ENCODE measurements at regions not wholly inside any gene's neighbourhood (a gene's known extent, or its start where the extent isn't known, plus 50 kb on each side); places are given as distances from the start of the nearest gene placed in this dataset.

- no peak overlapping the region for H3K4me3 ChIP-seq (ENCODE audit: low read length)
- no peaks in the 10 kb centered on the region for H3K27me3 ChIP-seq (ENCODE audit: control insufficient read depth in 1 of 2, insufficient read depth in 2 of 2, low read length in 2 of 2)
- no peaks in the 10 kb centered on the region for H3K36me3 ChIP-seq (ENCODE audit: insufficient read depth, low read length)
- Mint-ChIP-seq H3K27ac (no peak overlapping the region), H3K4me3 (no peak overlapping the region), H3K36me3 (ENCODE audit: low read depth) (no peaks in the 10 kb centered on the region), H3K27me3 (peaks cover 17% of the 10 kb centered on the region), H3K4me1 (ENCODE audit: low read depth) (no peaks in the 10 kb centered on the region), H3K9me3 (no peaks in the 10 kb centered on the region)
- no peaks in the 10 kb centered on the region for H3K9me3 ChIP-seq (ENCODE audit: control insufficient read depth in 1 of 2, insufficient read depth in 1 of 2, low read length in 2 of 2)
- POLR2A ChIA-PET = no interaction called here
- intact Hi-C loops (cut with DNase I, micrococcal nuclease) = no loop called here
- H3K4me1 ChIP-seq (ENCODE audit: insufficient read depth, low read length) = no peaks in the 10 kb centered on the region
- TF ChIP-seq, protein P1, sequence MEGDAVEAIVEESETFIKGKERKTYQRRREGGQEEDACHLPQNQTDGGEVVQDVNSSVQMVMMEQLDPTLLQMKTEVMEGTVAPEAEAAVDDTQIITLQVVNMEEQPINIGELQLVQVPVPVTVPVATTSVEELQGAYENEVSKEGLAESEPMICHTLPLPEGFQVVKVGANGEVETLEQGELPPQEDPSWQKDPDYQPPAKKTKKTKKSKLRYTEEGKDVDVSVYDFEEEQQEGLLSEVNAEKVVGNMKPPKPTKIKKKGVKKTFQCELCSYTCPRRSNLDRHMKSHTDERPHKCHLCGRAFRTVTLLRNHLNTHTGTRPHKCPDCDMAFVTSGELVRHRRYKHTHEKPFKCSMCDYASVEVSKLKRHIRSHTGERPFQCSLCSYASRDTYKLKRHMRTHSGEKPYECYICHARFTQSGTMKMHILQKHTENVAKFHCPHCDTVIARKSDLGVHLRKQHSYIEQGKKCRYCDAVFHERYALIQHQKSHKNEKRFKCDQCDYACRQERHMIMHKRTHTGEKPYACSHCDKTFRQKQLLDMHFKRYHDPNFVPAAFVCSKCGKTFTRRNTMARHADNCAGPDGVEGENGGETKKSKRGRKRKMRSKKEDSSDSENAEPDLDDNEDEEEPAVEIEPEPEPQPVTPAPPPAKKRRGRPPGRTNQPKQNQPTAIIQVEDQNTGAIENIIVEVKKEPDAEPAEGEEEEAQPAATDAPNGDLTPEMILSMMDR (IDR thresholded peaks at IDR 0.05) = no peak
- ATAC-seq (ENCODE audit: poor library complexity) (no peak), DNase-seq (no peak)
- no peak overlapping the region for H3K27ac ChIP-seq (ENCODE audit: low read depth in 1 of 2, low read length in 2 of 2)
- CTCF ChIA-PET = no interaction called here
Measured at GRCh38 chr11:15326520-15326919, 211.8 kb downstream of the INSC start.

DNA sequence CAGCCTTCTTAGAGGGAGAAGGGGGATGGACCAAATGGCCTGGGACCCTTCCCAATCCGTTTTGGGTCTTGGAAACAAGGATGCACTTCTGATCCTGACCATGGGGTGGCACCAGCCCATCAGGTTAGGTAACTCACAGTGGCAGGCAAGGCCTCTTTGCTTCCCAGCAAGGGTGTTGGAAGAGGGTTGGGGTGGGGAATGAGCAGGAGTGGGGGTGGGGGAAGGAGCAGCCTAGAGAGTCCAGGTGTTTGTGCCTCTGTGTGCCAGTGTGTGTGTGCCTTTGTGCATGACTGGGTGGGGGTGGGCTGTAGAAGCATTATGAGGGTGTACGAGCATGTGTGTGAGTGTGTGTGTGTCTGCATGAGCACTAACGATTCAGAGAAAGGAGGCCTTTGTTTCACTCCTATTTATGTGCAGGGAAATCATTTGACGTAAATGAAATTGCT, 213.1 kb downstream of the INSC start:
- Mint-ChIP-seq H3K27me3 (peaks cover 17% of the 10 kb centered on the region), H3K4me3 (no peak overlapping the region), H3K27ac (no peak overlapping the region), H3K9me3 (no peaks in the 10 kb centered on the region), H3K4me1 (ENCODE audit: low read depth) (no peaks in the 10 kb centered on the region), H3K36me3 (ENCODE audit: low read depth) (no peaks in the 10 kb centered on the region)
- no peak overlapping the region for H3K4me3 ChIP-seq (ENCODE audit: low read length)
- TF ChIP-seq, protein P1 (IDR thresholded peaks at IDR 0.05) = no peak
- DNase-seq (no peak), ATAC-seq (ENCODE audit: poor library complexity) (no peak)
- H3K27ac ChIP-seq (ENCODE audit: low read depth in 1 of 2, low read length in 2 of 2) = no peak overlapping the region
- POLR2A ChIA-PET = no interaction called here
- H3K27me3 ChIP-seq (ENCODE audit: control insufficient read depth in 1 of 2, insufficient read depth in 2 of 2, low read length in 2 of 2) = no peaks in the 10 kb centered on the region
- H3K9me3 ChIP-seq (ENCODE audit: control insufficient read depth in 1 of 2, insufficient read depth in 1 of 2, low read length in 2 of 2) = no peaks in the 10 kb centered on the region
- intact Hi-C loops (cut with DNase I, micrococcal nuclease) = no loop called here
- no peaks in the 10 kb centered on the region for H3K4me1 ChIP-seq (ENCODE audit: insufficient read depth, low read length)
- CTCF ChIA-PET = no interaction called here
- no peaks in the 10 kb centered on the region for H3K36me3 ChIP-seq (ENCODE audit: insufficient read depth, low read length)

DNA sequence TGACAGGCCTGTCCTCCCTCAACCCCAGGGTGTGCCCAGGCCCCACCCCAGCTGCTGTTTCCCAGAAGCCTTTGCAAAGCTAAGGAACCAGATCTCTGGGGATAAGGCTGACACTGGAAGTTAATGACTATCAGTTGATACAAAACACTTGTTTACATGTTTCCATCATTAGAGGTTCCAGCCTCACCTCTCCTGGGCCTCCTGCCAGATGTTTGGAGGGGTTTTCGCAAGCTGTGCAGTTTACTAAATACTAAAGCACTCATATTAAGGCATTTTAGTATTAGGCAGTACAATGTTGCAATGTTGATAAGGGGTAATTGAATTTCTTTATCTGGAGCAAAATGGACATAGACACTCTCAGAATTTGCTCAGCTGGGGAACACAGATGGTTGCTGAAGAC, 218.7 kb downstream of the INSC start:
- H3K27ac ChIP-seq (ENCODE audit: low read depth in 1 of 2, low read length in 2 of 2) = no peak overlapping the region
- ATAC-seq (ENCODE audit: poor library complexity) (no peak), DNase-seq (no peak)
- H3K27me3 ChIP-seq (ENCODE audit: control insufficient read depth in 1 of 2, insufficient read depth in 2 of 2, low read length in 2 of 2) = no peaks in the 10 kb centered on the region
- peaks cover 0 to 4% of the 10 kb centered on the region in 2 experiments for H3K9me3 ChIP-seq (ENCODE audit: control insufficient read depth in 1 of 2, insufficient read depth in 1 of 2, low read length in 2 of 2)
- Mint-ChIP-seq H3K27me3 (peaks cover 4% of the 10 kb centered on the region), H3K27ac (no peak overlapping the region), H3K36me3 (ENCODE audit: low read depth) (no peaks in the 10 kb centered on the region), H3K9me3 (no peaks in the 10 kb centered on the region), H3K4me3 (no peak overlapping the region), H3K4me1 (ENCODE audit: low read depth) (no peaks in the 10 kb centered on the region)
- ChIA-PET POLR2A (no interaction called here), CTCF (no interaction called here)
- H3K4me1 ChIP-seq (ENCODE audit: insufficient read depth, low read length) = no peaks in the 10 kb centered on the region
- intact Hi-C loops (cut with DNase I, micrococcal nuclease) = no loop called here
- TF ChIP-seq, protein P1 (IDR thresholded peaks at IDR 0.05) = no peak
- H3K4me3 ChIP-seq (ENCODE audit: low read length) = no peak overlapping the region
- H3K36me3 ChIP-seq (ENCODE audit: insufficient read depth, low read length) = no peaks in the 10 kb centered on the region
